NOMO-1 (cell line): ENCODE measurements at regions not wholly inside any gene's neighbourhood (a gene's known extent, or its start where the extent isn't known, plus 50 kb on each side); places are given as distances from the start of the nearest gene placed in this dataset.

ENCODE experiments used
- DNase-seq, 2 experiments: peaks; one replicate each; lab custom pipeline; 2025; ENCODE audit not compliant: unreplicated experiment in 2 of 2; lab: John Stamatoyannopoulos, UW

DNA sequence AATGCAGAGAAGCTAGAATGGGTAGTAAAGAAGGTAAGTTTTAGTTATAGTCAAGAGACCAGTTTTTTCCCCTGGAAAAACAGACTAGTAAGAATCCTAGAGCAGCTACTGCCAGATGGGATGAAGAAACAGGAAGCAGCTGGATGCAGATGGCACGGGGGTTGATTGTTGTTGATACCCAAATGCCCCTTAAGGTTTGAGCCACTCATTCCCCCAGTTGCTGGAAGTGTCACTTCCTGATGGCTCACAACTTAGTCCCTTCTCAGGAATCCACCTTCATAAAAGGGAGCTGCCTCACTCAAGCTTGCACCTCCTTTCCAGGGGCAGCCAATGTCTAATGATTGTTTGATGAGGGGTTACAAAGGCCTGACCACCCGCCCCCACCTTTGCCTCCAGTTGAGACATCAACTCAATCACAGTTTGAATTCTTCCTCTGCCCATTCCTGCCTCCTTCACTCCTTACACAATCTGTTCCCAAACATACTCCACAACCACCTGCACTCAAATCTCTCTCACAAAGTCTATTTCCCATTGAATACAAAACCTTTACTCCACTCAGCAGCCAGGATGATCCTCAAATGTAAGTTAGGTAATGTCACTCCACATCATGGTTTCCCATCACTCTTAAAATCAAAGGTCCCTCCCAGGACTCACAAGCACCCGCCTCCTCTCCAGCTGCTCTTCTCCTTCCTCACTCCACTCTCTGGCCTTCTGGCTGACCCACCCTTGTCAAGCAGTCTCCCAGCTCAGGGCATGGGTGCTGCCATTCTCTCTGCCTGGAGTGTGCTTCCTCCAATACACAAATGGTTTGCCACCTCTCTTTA, 450.1 kb upstream of the THBS1 start:
- DNase-seq: no peak

- no peak for DNase-seq
Measured at GRCh38 chr15:39131609-39132008, 449.3 kb upstream of the THBS1 start.

- no peak for DNase-seq
Measured at GRCh38 chr15:39132070-39132469, 448.8 kb upstream of the THBS1 start.

GRCh38 chr15:39132954-39133600, 447.8 kb upstream of the THBS1 start:
- peak; percentile 36 to 49 for DNase-seq

DNA sequence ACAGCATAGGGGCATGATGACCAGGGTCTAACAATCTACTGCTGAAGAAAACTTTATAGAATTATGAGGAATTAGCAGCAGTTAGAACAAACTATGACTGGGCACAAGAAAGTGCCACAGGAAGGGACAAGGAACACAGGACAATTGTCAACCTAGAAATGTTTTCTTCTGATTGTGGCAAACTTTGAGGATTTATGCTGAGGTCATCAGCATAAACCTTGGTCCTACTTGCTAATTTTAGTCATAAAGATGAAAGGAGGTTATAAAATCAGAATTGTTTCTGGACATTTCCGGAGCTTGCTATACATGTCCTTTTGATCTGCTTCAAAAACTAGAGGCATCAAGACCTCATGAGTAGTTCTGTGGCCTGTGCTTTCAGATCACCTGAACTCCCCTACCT, 446.6 kb upstream of the THBS1 start:
- no peak for DNase-seq

GRCh38 chr15:39135989-39136388, 444.9 kb upstream of the THBS1 start:
- DNase-seq: no peak

DNA sequence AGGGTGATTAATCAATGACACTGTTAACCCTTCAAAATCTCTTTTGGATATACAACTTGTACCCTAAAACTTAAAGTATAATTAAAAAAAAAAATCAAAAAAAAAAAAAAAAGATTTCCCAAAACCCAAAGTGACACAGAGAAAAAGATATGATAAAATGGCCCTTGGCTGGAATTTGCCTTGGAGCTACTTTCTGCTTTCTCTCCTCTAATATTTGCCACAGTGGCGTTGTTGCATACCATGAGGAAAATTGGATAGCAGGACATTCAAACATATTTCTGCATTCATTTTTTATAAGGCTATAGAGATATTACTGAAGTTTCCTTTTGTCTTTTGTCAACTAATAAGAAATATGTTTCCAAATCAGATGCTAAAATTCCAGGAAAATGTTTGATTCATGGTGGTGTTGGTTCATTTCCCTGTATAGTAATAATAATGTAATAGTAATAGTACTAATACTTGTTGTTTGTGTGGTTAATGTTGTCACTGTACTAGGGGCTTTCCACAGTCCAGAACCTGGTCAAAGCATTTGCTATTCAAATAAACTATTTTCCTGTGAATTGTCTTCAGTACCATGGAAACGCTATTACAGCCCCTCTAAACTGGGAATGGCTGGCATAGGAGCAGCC, 441.3 kb upstream of the THBS1 start:
- no peak for DNase-seq

DNA sequence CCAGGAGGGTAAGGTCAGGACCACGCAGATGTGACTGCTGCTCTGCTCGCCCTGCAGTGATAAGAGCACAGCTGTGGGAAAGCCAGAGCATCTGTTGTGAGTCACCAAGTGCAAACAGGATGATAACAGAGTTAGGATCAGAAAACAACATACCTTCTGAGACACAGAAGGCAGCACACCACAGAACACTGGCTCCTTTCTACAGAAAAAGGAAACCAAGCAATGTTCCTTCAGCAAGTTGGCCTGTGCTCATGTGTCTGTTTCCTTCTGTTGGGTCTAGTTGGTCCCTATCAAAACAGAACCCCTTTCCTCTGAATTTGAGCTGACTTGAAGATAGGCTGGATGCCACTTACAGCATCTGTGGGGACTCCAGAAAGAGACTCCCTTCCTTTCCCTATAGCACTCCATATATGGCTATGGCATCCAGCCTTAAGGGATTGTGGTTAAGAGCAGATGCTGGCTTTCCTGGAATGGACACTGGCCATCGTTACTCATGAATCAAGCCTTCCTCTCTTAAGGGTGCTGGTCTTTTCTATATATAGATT, 440.7 kb upstream of the THBS1 start:
- DNase-seq: no peak

- DNase-seq: no peak
Measured at GRCh38 chr15:39142500-39142899, 438.4 kb upstream of the THBS1 start.

DNA sequence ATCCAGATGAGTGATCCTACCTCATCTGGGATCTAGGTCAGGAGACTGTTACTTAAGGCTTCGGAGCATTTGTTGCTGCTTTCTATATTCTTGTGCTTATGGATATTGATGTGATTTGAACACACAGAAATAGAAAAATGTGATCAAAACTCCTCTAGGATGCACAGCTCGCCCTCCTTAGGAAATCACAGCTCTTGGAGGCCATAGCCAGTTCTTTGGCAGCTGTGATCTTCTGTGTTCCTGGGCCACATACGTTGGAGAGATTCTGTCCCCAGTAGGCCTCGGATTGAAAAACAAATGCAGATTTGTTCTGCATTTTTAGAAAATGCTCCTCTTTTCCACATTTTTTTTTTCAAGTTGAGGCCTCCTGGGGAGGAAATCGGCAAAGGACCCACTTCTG, 437.4 kb upstream of the THBS1 start:
- DNase-seq: no peak

DNA sequence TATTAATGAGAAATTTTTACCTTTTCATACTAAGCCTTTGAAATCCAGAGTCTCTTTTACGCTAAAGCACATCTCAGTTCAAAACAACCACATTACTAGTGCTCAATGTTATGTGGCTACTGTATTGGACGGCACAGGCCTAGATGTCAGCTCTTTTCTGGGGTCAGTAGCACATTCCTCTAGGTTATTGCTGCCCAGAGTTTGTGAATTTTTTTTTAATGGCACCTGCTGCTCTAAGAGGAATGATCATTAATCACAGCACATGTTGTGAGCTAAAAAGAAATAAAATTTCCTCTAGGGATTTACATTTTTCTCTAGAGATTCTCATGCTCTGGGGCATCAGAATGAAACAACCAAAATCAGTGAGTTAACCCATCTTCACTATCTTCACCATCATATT, 436.8 kb upstream of the THBS1 start:
- no peak for DNase-seq

- no peak for DNase-seq
Measured at GRCh38 chr15:39144613-39145499, 436.0 kb upstream of the THBS1 start.

DNA sequence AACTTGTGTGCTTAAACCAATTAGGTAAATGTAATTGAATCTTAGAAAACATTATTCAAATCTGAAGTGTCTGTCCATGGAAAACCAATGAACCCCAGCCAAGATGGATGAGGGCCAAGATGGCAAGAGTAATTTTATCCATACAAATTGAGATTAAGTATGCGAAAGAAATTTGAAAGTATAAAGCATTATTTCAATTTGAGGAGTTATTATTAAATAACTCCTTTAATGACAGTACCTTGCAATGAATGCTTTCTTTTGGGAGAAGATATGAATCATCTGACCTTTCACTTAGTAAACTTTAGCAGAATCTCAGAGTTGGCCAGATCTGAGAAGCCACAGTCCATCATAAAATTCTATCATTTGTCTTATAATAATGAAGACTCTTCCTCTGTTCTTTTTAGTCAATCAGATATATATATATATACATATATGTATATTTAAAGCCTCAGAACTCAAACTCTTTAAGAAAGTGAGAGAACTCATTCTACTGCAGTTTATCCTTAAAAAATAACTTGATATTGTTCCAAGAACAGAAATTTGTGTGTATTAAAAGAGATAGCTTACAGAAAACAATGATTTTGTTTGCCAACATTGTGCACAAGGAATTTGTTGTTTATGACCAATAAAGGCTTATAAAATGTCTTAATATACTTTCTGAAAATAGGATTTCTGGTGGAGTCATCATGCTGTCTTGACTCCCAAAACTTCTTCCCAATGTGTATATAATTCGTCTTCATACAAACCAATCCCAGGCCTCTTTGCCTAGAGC, 434.8 kb upstream of the THBS1 start:
- no peak for DNase-seq

DNA sequence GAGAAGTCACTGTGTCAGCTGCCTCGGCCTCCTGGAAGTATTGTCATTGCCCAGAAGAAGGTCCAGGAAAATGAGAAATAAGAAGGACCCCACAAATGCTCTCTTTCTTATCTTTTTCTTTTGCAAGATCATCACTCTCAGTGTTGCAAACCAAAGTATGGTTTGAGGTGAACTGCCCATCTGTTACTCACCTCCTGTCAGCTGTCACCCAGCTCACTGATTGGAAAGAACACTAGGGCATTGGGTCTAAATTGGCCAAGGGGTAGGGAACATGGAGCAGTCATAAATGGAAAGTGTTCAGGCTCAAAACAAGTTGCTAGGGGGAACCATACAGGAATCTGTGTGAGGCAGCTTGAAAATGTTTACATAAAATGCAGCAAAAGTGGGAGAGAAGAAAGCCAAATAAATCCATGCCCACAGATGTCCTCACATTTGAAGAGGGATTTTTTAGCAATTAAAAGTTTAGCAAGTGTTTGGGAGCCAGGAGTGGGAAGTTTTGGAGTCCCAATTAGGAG, 431.2 kb upstream of the THBS1 start:
- no peak for DNase-seq

GRCh38 chr15:39151545-39151944, 429.3 kb upstream of the THBS1 start:
- DNase-seq: no peak

- DNase-seq: no peak
Measured at GRCh38 chr15:39153058-39153714, 427.7 kb upstream of the THBS1 start.

DNA sequence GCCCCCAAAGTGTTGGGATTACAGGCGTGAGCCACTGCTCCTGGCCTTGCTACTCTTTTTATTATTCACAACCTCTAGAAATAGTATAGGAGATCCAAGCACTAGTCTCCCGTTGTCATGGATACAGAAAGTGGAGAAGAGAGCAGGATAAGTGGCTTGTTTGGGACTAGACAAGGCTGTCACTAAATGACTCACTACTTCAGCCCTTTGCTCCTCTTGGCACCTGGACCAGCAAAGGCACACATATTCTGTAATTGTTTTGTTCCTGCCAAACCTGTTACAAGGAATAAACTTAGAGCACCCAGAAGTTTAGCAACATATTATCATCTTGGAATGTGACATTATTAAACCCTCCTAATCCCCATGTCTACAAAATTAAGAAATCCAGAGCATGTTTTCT, 427.2 kb upstream of the THBS1 start:
- DNase-seq: no peak

- DNase-seq: no peak
Measured at GRCh38 chr15:39154227-39154638, 426.6 kb upstream of the THBS1 start.

DNA sequence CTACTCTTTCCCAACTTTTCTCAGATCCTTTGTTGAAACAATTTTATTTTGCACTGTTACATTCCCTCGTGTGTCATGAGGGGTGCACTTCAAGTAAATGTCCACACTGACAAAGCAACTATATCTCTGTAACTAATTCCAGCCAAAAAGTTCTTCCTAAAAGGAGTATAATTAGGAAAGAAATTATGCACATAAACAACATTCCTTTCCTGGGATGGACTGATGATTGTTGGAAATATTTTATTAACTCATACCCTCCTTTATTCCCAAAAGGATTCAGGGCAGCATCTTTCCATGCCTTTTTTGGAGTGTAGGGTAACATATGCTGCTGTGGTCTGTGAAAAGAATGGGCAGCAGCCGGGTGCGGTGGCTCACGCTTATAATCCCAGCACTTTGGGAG, 426.1 kb upstream of the THBS1 start:
- DNase-seq: no peak
